H1 (cell line): ENCODE measurements at regions not wholly inside any gene's neighbourhood (a gene's known extent, or its start where the extent isn't known, plus 50 kb on each side); places are given as distances from the start of the nearest gene placed in this dataset.

ENCODE experiments used
- CTCF ChIA-PET: fragments of 300-600 bp; sonication (Branson Sonifier 250); formaldehyde crosslinking; loops from one replicate; lab custom pipeline; 2021; ENCODE audit not compliant: partially characterized antibody; lab: Charles Lee
- POLR2A ChIA-PET: fragments of 300-600 bp; sonication (Branson Sonifier 250); formaldehyde crosslinking; loops from one replicate; lab custom pipeline; 2021; ENCODE audit warnings: inconsistent platforms; ENCODE audit not compliant: partially characterized antibody; lab: Charles Lee
- DNase-seq, 2 experiments: peaks; one replicate each; pipeline versions ENCODE4 v3.0.0 to v3.0.0-alpha.2; 2010 to 2022; ENCODE audit warnings: low spot score in 2 of 2, low read depth in 1 of 2, mixed read lengths in 1 of 2
- FAIRE-seq: peaks from 2 replicates; lab custom pipeline; 2011; peaks lifted over from hg19 to GRCh38; lab: Jason Lieb, UNC
- H2AFZ ChIP-seq: 2 replicates; pipeline ENCODE4 v1.8.1; 2012; ENCODE audit warnings: low read length, inconsistent platforms
- H2AK5ac ChIP-seq: 2 replicates; pipeline ENCODE4 v1.6.1; 2013; ENCODE audit warnings: low read depth, low read length
- H2BK120ac ChIP-seq: replicated peaks from 2 replicates; pipeline ENCODE3; 2013; ENCODE audit warnings: low read depth, low read length, inconsistent platforms
- H2BK12ac ChIP-seq: 2 replicates; pipeline ENCODE4 v1.6.1; 2013; ENCODE audit warnings: low read depth, low read length
- H2BK15ac ChIP-seq: 2 replicates; pipeline ENCODE4 v1.6.1; 2013; ENCODE audit warnings: low read length
- H2BK20ac ChIP-seq: 2 replicates; pipeline ENCODE4 v1.6.1; 2013; ENCODE audit warnings: low read length
- H2BK5ac ChIP-seq: 2 replicates; pipeline ENCODE4 v1.6.1; 2013; ENCODE audit warnings: low read depth, low read length
- H3K14ac ChIP-seq: 2 replicates; pipeline ENCODE4 v1.6.1; 2013; ENCODE audit warnings: inconsistent platforms; ENCODE audit not compliant: insufficient read length
- H3K18ac ChIP-seq: 2 replicates; pipeline ENCODE4 v1.6.1; 2013; ENCODE audit warnings: low read length; ENCODE audit errors: extremely low read depth
- H3K23ac ChIP-seq: 2 replicates; pipeline ENCODE4 v1.6.1; 2013; ENCODE audit warnings: inconsistent platforms; ENCODE audit not compliant: insufficient read length
- H3K23me2 ChIP-seq: 2 replicates; pipeline ENCODE4 v1.6.1; 2013; ENCODE audit warnings: low read depth, low read length
- H3K27ac ChIP-seq: 2 replicates; pipeline ENCODE4 v1.6.1; 2011; ENCODE audit warnings: low read depth, low read length, inconsistent platforms
- H3K27me3 ChIP-seq, 4 experiments: replicated peaks in 1 of 4; 1 replicate in 1 of 4; 2 replicates in 3 of 4; pipeline versions ENCODE4 v1.6.1 to v1.8.1; 2011 to 2013; ENCODE audit warnings: low read length in 3 of 4, mild to moderate bottlenecking in 3 of 4, inconsistent platforms in 2 of 4, mixed read lengths in 2 of 4, moderate library complexity in 1 of 4; ENCODE audit not compliant: control insufficient read depth in 3 of 4, insufficient read depth in 3 of 4; ENCODE audit errors: extremely low read depth in 1 of 4
- H3K36me3 ChIP-seq, 4 experiments: 2 replicates each; pipeline versions ENCODE4 v1.6.1 to v1.8.1; 2011 to 2013; ENCODE audit warnings: mild to moderate bottlenecking in 4 of 4, low read length in 3 of 4, moderate library complexity in 2 of 4, control low read depth in 1 of 4, inconsistent platforms in 1 of 4; ENCODE audit not compliant: insufficient read depth in 4 of 4, control insufficient read depth in 2 of 4
- H3K4ac ChIP-seq: replicated peaks from 2 replicates; pipeline ENCODE3; 2013; ENCODE audit warnings: low read length, low read depth, mixed read lengths, inconsistent platforms; ENCODE audit not compliant: insufficient read length
- H3K4me1 ChIP-seq, 4 experiments: replicated peaks in 1 of 4; 1 replicate in 1 of 4; 2 replicates in 3 of 4; pipeline versions ENCODE4 v1.6.1 to v1.8.1; 2011 to 2013; ENCODE audit warnings: low read length in 3 of 4, inconsistent platforms in 2 of 4, mixed read lengths in 1 of 4; ENCODE audit not compliant: insufficient read depth in 4 of 4, control insufficient read depth in 3 of 4
- H3K4me2 ChIP-seq, 2 experiments: 2 replicates each; pipeline versions ENCODE4 v1.6.1 to v1.8.1; 2011 to 2013; ENCODE audit warnings: low read depth in 2 of 2, low read length in 2 of 2, control low read depth in 1 of 2, inconsistent platforms in 1 of 2, mild to moderate bottlenecking in 1 of 2; ENCODE audit not compliant: insufficient read depth in 1 of 2
- H3K4me3 ChIP-seq, 4 experiments: fragments of 200-600, 300-600 bp in 1 of 4; sonication (generic), shearing (Covaris generic), sonication (Bioruptor Twin) in 1 of 4; 2 replicates each; pipeline versions ENCODE4 v1.5.1 to v1.8.1; 2011 to 2016; ENCODE audit warnings: low read length in 4 of 4, low read depth in 3 of 4, control low read depth in 2 of 4, inconsistent platforms in 2 of 4, mild to moderate bottlenecking in 2 of 4, mixed read lengths in 1 of 4, moderate library complexity in 1 of 4; ENCODE audit not compliant: insufficient read depth in 2 of 4; ENCODE audit errors: extremely low read depth in 1 of 4
- H3K56ac ChIP-seq: replicated peaks from 2 replicates; pipeline ENCODE3; 2013; ENCODE audit warnings: low read depth, mild to moderate bottlenecking, mixed read lengths, low read length, inconsistent platforms; ENCODE audit not compliant: insufficient read length
- H3K79me1 ChIP-seq: 2 replicates; pipeline ENCODE4 v1.6.1; 2013; ENCODE audit warnings: low read depth, low read length, control low read depth
- H3K79me2 ChIP-seq, 2 experiments: 2 replicates each; pipeline versions ENCODE4 v1.6.1 to v1.8.1; 2012 to 2013; ENCODE audit warnings: low read length in 2 of 2, mild to moderate bottlenecking in 2 of 2, inconsistent platforms in 1 of 2; ENCODE audit not compliant: insufficient read depth in 2 of 2, control insufficient read depth in 1 of 2
- H3K9ac ChIP-seq, 4 experiments: replicated peaks in 1 of 4; 1 replicate in 1 of 4; 2 replicates in 3 of 4; pipeline versions ENCODE4 v1.6.1 to v1.8.1; 2011 to 2013; ENCODE audit warnings: low read depth in 3 of 4, low read length in 3 of 4, control low read depth in 2 of 4, mild to moderate bottlenecking in 2 of 4, moderate library complexity in 2 of 4, inconsistent platforms in 1 of 4; ENCODE audit errors: extremely low read depth in 1 of 4
- H3K9me3 ChIP-seq, 2 experiments: 2 replicates each; pipeline versions ENCODE4 v1.6.1 to v1.8.1; 2012 to 2013; ENCODE audit warnings: mild to moderate bottlenecking in 2 of 2, moderate library complexity in 2 of 2, control low read depth in 1 of 2, inconsistent platforms in 1 of 2, low read depth in 1 of 2, low read length in 1 of 2, mixed read lengths in 1 of 2; ENCODE audit not compliant: insufficient read depth in 2 of 2
- H4K20me1 ChIP-seq, 2 experiments: replicated peaks in 1 of 2; 2 replicates each; pipeline versions ENCODE3 to v1.8.1; 2011 to 2013; ENCODE audit warnings: inconsistent platforms in 2 of 2, low read length in 2 of 2, mild to moderate bottlenecking in 1 of 2; ENCODE audit not compliant: insufficient read depth in 2 of 2, control insufficient read depth in 1 of 2
- H4K5ac ChIP-seq: 2 replicates; pipeline ENCODE4 v1.6.1; 2013; ENCODE audit warnings: low read length, low read depth, mixed read lengths, inconsistent platforms; ENCODE audit not compliant: insufficient read length
- H4K8ac ChIP-seq: 2 replicates; pipeline ENCODE4 v1.8.0; 2013; ENCODE audit warnings: mild to moderate bottlenecking, moderate library complexity, low read length, inconsistent platforms; ENCODE audit not compliant: insufficient read depth; ENCODE audit errors: extremely low read depth
- H4K91ac ChIP-seq: replicated peaks from 2 replicates; pipeline ENCODE3; 2013; ENCODE audit warnings: low read length, mixed read lengths, inconsistent platforms; ENCODE audit not compliant: insufficient read length
- BRCA1 ChIP-seq: IDR thresholded peaks from 2 replicates; pipeline ENCODE4 v1.6.1; 2012; ENCODE audit warnings: low read depth, low read length, improper control_type of control experiment
- CREB1 ChIP-seq: IDR thresholded peaks from 2 replicates; pipeline ENCODE4 v1.6.1; 2012; ENCODE audit warnings: inconsistent platforms
- GTF2F1 ChIP-seq: IDR thresholded peaks from 2 replicates; pipeline ENCODE4 v1.6.1; 2012; ENCODE audit warnings: low read depth, low read length, improper control_type of control experiment, borderline replicate concordance
- JUND ChIP-seq: IDR thresholded peaks from 2 replicates; pipeline ENCODE4 v1.6.1; 2011; ENCODE audit warnings: mild to moderate bottlenecking, improper control_type of control experiment, low read length
- KDM1A ChIP-seq: fragments of 200-600, 300-600 bp; sonication (generic); IDR thresholded peaks from 2 replicates; pipeline ENCODE4 v1.7.1; 2016; ENCODE audit warnings: mild to moderate bottlenecking, low read length, borderline replicate concordance
- RAD21 ChIP-seq, 2 experiments: IDR thresholded peaks in 1 of 2; conservative IDR thresholded peaks in 1 of 2; 2 replicates each; pipeline ENCODE4 v1.6.1; 2011; ENCODE audit warnings: low read depth in 2 of 2, low read length in 2 of 2, improper control_type of control experiment in 1 of 2, inconsistent platforms in 1 of 2, mild to moderate bottlenecking in 1 of 2, moderate library complexity in 1 of 2
- SIRT6 ChIP-seq: IDR thresholded peaks from one replicate; pipeline ENCODE4 v1.7.1; 2012; ENCODE audit warnings: low read length, inconsistent platforms
- SRF ChIP-seq: IDR thresholded peaks from 2 replicates; pipeline ENCODE4 v1.6.1; 2011; ENCODE audit warnings: mild to moderate bottlenecking, low read depth, low read length, moderate library complexity
- TAF1 ChIP-seq: IDR thresholded peaks from 2 replicates; pipeline ENCODE4 v1.6.1; 2011; ENCODE audit warnings: mild to moderate bottlenecking, low read depth, low read length
- TCF12 ChIP-seq: IDR thresholded peaks from 2 replicates; pipeline ENCODE4 v1.6.1; 2011; ENCODE audit warnings: low read depth, mild to moderate bottlenecking, low read length
- WGBS, 2 experiments: shearing (Covaris generic) in 1 of 2; methylation state at CpG; one replicate each; pipeline versions ENCODE4 v1.1.6 to v1.1.7; 2013 to 2015; ENCODE audit warnings: low lambda C conversion rate in 2 of 2, mixed read lengths in 2 of 2, inconsistent platforms in 1 of 2, low coverage in 1 of 2, missing lambda C conversion rate in 1 of 2; ENCODE audit not compliant: insufficient replicate concordance in 2 of 2, insufficient coverage in 1 of 2, insufficient read length in 1 of 2; ENCODE audit errors: extremely low coverage in 1 of 2, missing lambda C conversion rate in 1 of 2; 5-methylcytosine and 5-hydroxymethylcytosine counted together

- 87% methylated on average over 4 of the region's 4 CpGs; no CpG with 5 or more reads in 1 of the 2 experiments for WGBS, 2 experiments
- FAIRE-seq (no peak), DNase-seq (no peak)
- H2BK15ac ChIP-seq = no peak overlapping the region
- no peak overlapping the region for H3K4me2 ChIP-seq
- H4K5ac ChIP-seq = no peak overlapping the region
- H4K20me1 ChIP-seq = no peaks in the 10 kb centered on the region
- ChIA-PET CTCF (interaction anchor here (1.0 to 1.4 kb wide), 2 partner anchors 10 to 14 kb away, joined by 3 read pairs; no protein-coding TSS in a partner anchor), POLR2A (no interaction called here)
- H3K4me3 ChIP-seq = no peak overlapping the region
- H3K27ac ChIP-seq = no peak overlapping the region
- no peak overlapping the region for H3K9ac ChIP-seq
- H3K4ac ChIP-seq = no peak overlapping the region
- H3K14ac ChIP-seq = no peak overlapping the region
- no peaks in the 10 kb centered on the region for H3K36me3 ChIP-seq
- no peaks in the 10 kb centered on the region for H3K27me3 ChIP-seq
- no peaks in the 10 kb centered on the region for H3K79me1 ChIP-seq
- H2AFZ ChIP-seq = no peak overlapping the region
- H2BK120ac ChIP-seq = no peak overlapping the region
- H2BK20ac ChIP-seq = no peak overlapping the region
- H2BK5ac ChIP-seq = no peak overlapping the region
- no peak overlapping the region for H2BK12ac ChIP-seq
- H3K23ac ChIP-seq = no peak overlapping the region
- H3K56ac ChIP-seq = no peak overlapping the region
- TF ChIP-seq RAD21 (IDR thresholded peaks at IDR 0.05 in 1 of 2, conservative IDR thresholded peaks at IDR 0.05 in 1 of 2; ENCODE audit: low read depth in 2 of 2, low read length in 2 of 2) = no peak
- TF ChIP-seq SRF = no peak
- TF ChIP-seq GTF2F1 = no peak
- no peak for TF ChIP-seq JUND
- TF ChIP-seq BRCA1 = no peak
- TF ChIP-seq SIRT6 = no peak
- TF ChIP-seq TAF1 = no peak
- TF ChIP-seq KDM1A = no peak
- no peak for TF ChIP-seq CREB1
- no peak for TF ChIP-seq TCF12
- no peak overlapping the region for H3K18ac ChIP-seq
- no peak overlapping the region for H4K8ac ChIP-seq
- no peaks in the 10 kb centered on the region for H3K79me2 ChIP-seq
- H3K23me2 ChIP-seq = no peaks in the 10 kb centered on the region
- H3K4me1 ChIP-seq = peaks cover 0 to 6% (median 2%) of the 10 kb centered on the region in 4 experiments; a peak in 2 of 7 replicates
- no peak overlapping the region for H2AK5ac ChIP-seq
- no peak overlapping the region for H4K91ac ChIP-seq
- no peaks in the 10 kb centered on the region for H3K9me3 ChIP-seq
Observed at GRCh38 chr14:39681782-39682399, 249.7 kb upstream of the FBXO33 start.
